GM19372 (cell line): ENCODE measurements at regions not wholly inside any gene's neighbourhood (a gene's known extent, or its start where the extent isn't known, plus 50 kb on each side); places are given as distances from the start of the nearest gene placed in this dataset.
"Not testable (repeated sequence)": the region's sequence is repeated elsewhere in the genome, so short reads cannot be mapped to it uniquely, and the experiment has no call there.

ENCODE experiments used
- ATAC-seq: cut with Tn5 transposase; IDR thresholded peaks from one replicate; pipeline ENCODE4 v1.9.1; 2021; ENCODE audit warnings: mild to moderate bottlenecking, low read depth, moderate library complexity; ENCODE audit not compliant: unreplicated experiment

GRCh38 chr17:33924104-33924503, 331.0 kb upstream of the CCL2 start:
- ATAC-seq = no peak

- ATAC-seq = no peak
Observed at GRCh38 chr17:33925649-33926048, 329.4 kb upstream of the CCL2 start.

- ATAC-seq = no peak
Observed at GRCh38 chr17:33927732-33928133, 327.4 kb upstream of the CCL2 start.

- no peak for ATAC-seq
Observed at GRCh38 chr17:33929181-33929724, 325.8 kb upstream of the CCL2 start.

DNA sequence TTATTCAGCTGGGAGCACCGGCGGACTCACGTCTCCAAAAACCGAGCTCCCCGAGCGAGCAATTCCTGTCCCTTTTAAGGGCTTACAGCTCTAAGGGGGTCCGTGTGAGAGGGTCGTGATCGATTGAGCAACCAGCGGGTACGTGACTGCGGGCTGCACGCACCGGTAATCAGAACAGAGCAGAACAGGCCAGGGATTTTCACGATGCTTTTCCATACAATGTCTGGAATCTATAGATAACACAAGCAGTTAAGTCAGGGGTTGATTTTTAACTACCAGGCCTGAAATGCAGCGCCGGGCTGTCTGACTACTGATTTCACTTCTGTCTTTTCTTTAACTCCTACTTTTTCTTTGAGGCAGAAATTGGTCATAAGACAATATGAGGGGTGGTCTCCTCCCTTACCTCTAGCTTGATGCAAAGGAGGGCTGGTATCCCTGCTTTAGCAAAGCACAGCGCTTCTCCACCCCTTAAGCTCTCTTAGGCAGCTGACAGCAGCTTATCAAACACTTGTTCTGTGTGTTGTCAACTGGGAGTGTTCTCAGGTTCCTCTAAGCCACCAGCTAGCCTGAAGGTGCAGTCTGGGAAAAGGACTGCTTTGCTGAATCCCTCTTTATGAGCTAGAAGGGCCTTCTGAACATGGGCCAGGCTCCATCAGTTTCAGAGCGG, 323.8 kb upstream of the CCL2 start:
- ATAC-seq = not testable (repeated sequence)

GRCh38 chr17:33932996-33933395, 322.1 kb upstream of the CCL2 start:
- ATAC-seq = no peak

GRCh38 chr17:33933576-33933975, 321.5 kb upstream of the CCL2 start:
- ATAC-seq = no peak

DNA sequence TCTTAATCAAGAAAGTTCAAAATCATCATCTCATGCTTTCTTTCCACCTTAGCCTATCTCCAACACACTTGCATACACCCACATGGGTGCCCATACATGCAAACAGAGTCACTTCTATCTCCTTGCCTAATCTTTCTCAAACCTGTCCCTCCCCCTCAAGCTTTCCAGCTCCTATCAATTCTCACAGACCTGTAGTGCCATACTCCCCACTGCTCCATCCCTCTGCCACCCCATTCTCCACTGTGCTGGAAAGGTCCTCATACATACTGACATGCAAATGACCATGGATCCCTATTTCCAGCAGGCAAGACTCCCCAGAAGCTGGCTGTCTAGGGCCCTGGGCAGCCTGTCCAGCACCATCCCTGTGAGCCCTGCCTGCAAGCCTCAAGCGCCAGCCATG, 320.4 kb upstream of the CCL2 start:
- no peak for ATAC-seq

- no peak for ATAC-seq
Observed at GRCh38 chr17:33935822-33936221, 319.3 kb upstream of the CCL2 start.

GRCh38 chr17:33936764-33937163, 318.3 kb upstream of the CCL2 start:
- ATAC-seq = no peak

- no peak for ATAC-seq
Observed at GRCh38 chr17:33939959-33940358, 315.1 kb upstream of the CCL2 start.

DNA sequence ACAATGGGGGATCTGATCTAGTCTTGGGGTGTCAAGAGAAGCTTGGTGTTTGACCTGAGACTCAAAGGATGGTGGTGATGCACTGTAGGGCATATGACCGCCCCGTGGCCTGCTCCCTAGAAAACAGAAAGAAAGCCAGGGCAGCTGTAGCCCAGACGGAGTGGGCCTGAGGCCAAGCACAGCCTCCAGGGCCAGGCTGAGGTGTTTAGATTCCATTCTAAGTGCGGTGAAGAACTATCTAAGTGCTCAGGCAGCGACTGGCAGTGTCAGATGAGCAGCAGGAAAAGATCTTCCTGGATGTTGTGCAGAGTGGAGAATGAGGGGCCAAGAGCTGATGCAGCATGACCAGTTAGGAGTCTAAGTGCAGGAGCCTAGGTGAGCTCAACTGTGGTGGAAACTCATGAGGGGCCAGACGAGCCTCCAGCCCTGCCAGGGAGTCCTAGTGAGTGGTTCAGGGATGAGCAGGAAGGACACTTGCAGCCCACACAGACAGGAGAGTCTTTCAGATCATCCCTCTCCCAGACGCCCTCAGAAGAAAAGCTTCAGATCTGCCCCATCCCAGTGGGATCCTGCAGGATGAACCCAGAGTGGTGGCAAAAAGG, 314.2 kb upstream of the CCL2 start:
- ATAC-seq = no peak

GRCh38 chr17:33941744-33942143, 313.3 kb upstream of the CCL2 start:
- ATAC-seq = no peak

DNA sequence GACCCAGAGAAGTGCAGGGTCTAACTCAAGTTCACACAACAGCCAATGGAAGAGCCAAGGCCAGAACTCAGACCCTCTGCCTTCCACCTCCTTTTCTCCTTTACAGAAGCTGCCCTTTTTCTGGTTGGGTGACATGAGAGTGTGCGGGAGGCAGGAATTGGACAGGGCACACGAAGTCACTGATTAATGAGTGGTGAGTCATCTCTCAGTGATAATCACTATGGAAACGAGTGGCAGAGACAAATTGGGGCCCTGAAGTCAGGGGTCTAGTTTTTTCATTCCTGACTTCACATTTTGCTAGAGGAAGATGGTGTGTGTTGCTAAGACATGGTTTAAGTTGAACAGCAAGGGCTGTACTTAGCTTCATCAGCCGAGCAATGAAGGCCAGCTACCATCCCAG, 312.7 kb upstream of the CCL2 start:
- no peak for ATAC-seq

DNA sequence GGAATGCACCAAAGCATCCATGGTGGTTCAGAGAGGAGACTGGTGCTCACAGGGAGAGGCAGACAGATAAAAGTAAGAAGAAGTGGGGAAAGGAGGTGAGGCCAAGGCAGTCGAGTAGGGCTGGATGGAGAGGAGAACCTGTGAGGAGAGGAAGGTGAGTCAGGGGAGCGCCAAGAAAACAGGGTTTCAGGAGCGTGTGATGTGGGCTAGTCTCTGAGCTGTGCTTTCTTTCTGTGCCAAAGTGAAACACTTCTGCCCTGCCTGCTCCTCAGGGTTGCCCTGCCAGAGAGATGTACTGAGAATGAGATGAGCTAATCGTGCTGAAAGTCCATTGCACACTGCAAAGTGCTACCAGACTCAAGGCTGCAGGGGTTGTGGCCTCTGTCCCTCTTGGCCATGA, 310.7 kb upstream of the CCL2 start:
- ATAC-seq = no peak

DNA sequence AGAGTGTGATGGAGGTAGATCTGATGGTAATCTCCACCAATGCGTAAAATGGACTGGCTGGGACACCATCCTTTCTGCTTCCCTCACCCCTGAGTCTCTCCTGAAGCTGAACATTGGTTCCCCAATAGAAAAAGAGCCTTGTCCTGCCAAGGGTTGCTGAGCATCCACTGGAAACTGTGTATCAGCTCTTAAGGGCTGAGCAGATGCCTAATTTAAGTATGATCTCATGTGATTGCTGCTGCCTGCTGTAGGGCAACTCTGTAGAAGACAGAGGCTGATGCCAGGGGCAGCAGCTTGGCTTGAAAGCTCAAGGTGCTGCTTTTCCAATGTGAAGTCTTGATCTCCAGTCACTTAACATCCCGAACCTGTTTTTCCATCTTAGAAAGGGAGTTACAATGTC, 310.3 kb upstream of the CCL2 start:
- ATAC-seq = no peak

DNA sequence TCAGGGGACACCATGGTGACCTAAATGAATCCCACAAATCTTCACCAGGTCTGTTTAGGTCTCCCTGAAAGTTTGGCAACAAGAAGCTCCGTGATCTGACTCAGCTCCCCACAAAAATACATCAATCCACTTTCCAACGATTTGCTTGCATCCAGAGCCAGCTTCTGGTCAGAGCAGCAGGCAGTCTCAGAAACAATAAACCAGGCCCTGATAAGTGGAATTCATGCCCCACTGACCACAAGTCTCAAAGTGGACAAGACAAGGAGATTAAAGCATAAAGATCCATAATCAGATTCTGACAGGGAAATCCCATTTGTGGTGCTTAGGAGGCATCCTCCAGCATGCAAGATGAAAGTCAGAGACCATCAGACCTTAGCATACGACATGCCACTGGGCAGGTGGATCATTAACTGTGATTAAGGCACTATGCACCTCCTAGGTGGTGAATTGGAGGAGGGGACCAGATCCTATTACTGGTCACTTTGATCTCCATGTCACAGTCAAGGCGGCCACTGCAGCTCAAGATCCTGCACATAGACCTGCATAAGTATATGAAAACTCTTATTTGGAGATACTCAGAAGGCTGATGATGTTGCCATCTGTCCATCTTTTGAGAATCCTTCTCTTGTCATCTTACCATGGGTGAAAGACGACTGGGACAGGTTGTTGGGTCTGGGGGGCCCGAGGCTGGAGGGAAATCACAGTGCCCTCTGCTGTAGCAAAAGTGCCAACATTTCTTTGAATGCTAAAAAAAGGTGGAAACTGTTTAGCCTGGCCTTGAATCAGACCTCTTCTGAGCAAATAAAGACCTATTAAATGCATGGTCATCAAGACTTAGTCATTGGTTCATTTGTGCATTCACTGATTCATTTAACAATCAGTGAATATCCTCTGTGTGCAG, 309.2 kb upstream of the CCL2 start:
- ATAC-seq = no peak

DNA sequence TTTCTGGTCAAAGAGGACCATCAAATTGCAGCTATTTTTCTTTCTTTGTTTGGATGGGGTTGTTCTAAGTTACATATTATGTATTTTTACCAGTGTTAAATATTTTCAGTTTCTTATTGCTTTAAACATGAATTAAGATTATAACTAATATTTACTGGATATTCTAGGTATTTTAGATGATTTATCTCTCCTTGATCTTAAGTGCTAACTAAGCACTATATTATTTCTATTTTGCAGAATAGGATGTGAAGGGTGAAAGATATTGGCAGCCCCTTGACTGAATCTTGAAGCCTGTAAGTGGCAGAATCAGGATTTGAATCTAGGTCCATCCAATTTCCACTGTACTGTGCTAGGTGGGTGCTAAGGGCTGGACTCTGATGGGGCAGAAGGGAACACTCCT, 307.3 kb upstream of the CCL2 start:
- no peak for ATAC-seq

DNA sequence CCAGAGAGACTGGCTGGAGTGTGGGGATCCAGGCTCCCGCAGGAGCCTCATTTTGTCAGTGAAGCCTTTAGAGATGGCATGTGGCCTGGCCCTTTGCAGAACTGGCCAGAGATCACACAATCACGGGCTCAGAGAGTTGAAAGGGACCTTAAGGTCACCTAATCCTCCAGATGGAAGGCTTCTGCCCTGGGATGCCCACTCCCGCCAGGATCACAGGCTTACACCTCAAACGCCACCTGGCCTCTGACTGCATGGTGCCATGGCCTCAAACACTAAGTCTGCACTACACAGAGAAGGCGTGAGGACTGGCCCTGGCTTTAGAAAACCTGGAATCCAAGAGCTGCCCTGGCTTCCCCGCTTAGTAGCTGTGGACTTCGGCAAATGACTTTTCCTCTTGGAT, 306.8 kb upstream of the CCL2 start:
- no peak for ATAC-seq

GRCh38 chr17:33949100-33949499, 306.0 kb upstream of the CCL2 start:
- ATAC-seq = no peak

DNA sequence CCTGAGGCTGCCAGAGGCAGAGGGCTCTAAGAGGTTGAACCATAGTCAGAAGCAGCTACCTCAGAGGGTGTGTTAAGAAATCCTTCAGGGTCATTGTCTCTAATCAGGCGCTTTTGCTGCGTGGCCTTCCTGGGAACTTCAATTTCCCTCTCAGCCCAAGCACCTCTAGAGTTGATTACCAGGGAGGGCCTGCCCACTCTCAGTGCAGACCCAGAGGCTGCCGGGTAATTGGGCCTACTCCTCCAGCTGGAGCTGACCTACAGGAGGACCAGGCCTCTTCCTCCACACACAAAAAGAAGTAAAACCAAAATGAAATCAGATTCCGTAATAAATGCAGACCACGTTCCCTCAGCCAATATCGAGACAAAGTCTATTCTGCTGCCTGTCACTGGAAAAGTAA, 305.0 kb upstream of the CCL2 start:
- ATAC-seq = no peak
